ENCODE measurements at regions not wholly inside any gene's neighbourhood (a gene's known extent, or its start where the extent isn't known, plus 50 kb on each side); places are given as distances from the start of the nearest gene placed in this dataset.

- TF ChIP-seq CTCF (IDR thresholded peaks at IDR 0.05) (no peak), POLR2A (IDR thresholded peaks at IDR 0.05) (no peak)
These were observed 170.4 kb upstream of the TBCA start for GRCh38 chr5:77946381-77947040.

Data from heart left ventricle (tissue), 13 donors.